ENCODE measurements at regions not wholly inside any gene's neighbourhood (a gene's known extent, or its start where the extent isn't known, plus 50 kb on each side); places are given as distances from the start of the nearest gene placed in this dataset.
A peak's percentile ranks its signal among the peaks of the same experiment; 100 is the strongest.

- no peaks in the 10 kb centered on the region for H3K9me3 ChIP-seq (ENCODE audit: insufficient read depth, low read length)
- H3K4me1 ChIP-seq (ENCODE audit: low read length): no peaks in the 10 kb centered on the region
- H3K27ac ChIP-seq (ENCODE audit: low read length): no peak overlapping the region
- no peaks in the 10 kb centered on the region for H3K36me3 ChIP-seq (replicated peaks; ENCODE audit: low read depth, low read length)
- H3K4me3 ChIP-seq (ENCODE audit: low read length): peak overlapping the region; percentile 41
- H4K20me1 ChIP-seq (ENCODE audit: insufficient read depth, low read length): no peaks in the 10 kb centered on the region
- TF ChIP-seq EZH2phosphoT487 (IDR thresholded peaks at IDR 0.05; ENCODE audit: low read depth) (no peak), CTCF (IDR thresholded peaks at IDR 0.05; ENCODE audit: low read depth, low read length) (peak; percentile 37; the same call in 1 of the 2 replicates)
- no peak overlapping the region for H3K9ac ChIP-seq (ENCODE audit: low read length)
- peaks cover 22% of the 10 kb centered on the region for H3K27me3 ChIP-seq (ENCODE audit: low read depth, low read length)
- H3K79me2 ChIP-seq (ENCODE audit: low read length): no peaks in the 10 kb centered on the region
- H3K4me2 ChIP-seq (ENCODE audit: low read length): peak overlapping the region; percentile 57
- H2AFZ ChIP-seq (ENCODE audit: low read depth, low read length): peak overlapping the region; percentile 9
Observed at GRCh38 chr15:80308002-80308401, 56.0 kb upstream of the CTXND1 start.

GRCh38 chr15:80309769-80310384 is 57.9 kb upstream of the CTXND1 start:
- Histone ChIP-seq H3K36me3 (replicated peaks; ENCODE audit: low read depth, low read length) (no peaks in the 10 kb centered on the region), H3K27me3 (ENCODE audit: low read depth, low read length) (peaks cover 23% of the 10 kb centered on the region), H3K9me3 (ENCODE audit: insufficient read depth, low read length) (no peaks in the 10 kb centered on the region), H3K9ac (ENCODE audit: low read length) (no peak overlapping the region), H3K4me2 (ENCODE audit: low read length) (peak overlapping the region; percentile 19; the same call in 1 of the 2 replicates), H3K79me2 (ENCODE audit: low read length) (no peaks in the 10 kb centered on the region), H3K4me1 (ENCODE audit: low read length) (no peaks in the 10 kb centered on the region), H3K27ac (ENCODE audit: low read length) (no peak overlapping the region), H3K4me3 (ENCODE audit: low read length) (no peak overlapping the region), H2AFZ (ENCODE audit: low read depth, low read length) (peak overlapping the region; percentile 34; the same call in 1 of the 2 replicates), H4K20me1 (ENCODE audit: insufficient read depth, low read length) (no peaks in the 10 kb centered on the region)
- peak; percentile 85 for TF ChIP-seq CTCF (IDR thresholded peaks at IDR 0.05; ENCODE audit: low read depth, low read length)
- TF ChIP-seq EZH2phosphoT487 (IDR thresholded peaks at IDR 0.05; ENCODE audit: low read depth): no peak

DNA sequence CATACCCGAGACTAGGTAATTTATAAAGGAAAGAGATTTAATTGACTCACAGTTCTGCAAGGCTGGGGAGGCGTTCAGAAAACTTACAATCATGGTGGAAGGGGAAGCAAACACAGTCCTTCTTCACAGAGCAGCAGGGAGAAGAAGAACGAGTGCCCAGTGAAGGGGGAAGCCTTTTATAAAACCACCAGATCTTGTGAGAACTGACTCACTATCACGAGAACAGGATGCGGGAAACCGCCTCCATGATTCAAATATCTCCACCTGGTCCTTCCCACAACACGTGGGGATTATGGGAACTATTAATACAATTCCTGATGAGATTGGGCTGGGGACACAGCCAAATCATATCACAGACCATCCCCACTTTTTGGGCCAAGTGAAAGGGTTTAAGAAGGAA is 58.8 kb upstream of the CTXND1 start:
- TF ChIP-seq CTCF (IDR thresholded peaks at IDR 0.05; ENCODE audit: low read depth, low read length): no peak
- no peak for TF ChIP-seq EZH2phosphoT487 (IDR thresholded peaks at IDR 0.05; ENCODE audit: low read depth)

GRCh38 chr15:80315289-80315987 is 63.4 kb upstream of the CTXND1 start:
- H3K9me3 ChIP-seq (ENCODE audit: insufficient read depth, low read length): no peaks in the 10 kb centered on the region
- no peaks in the 10 kb centered on the region for H3K79me2 ChIP-seq (ENCODE audit: low read length)
- H3K9ac ChIP-seq (ENCODE audit: low read length): no peak overlapping the region
- TF ChIP-seq CTCF (IDR thresholded peaks at IDR 0.05; ENCODE audit: low read depth, low read length): no peak
- no peak for TF ChIP-seq EZH2phosphoT487 (IDR thresholded peaks at IDR 0.05; ENCODE audit: low read depth)
- no peak overlapping the region for H3K4me2 ChIP-seq (ENCODE audit: low read length)
- no peak overlapping the region for H3K27ac ChIP-seq (ENCODE audit: low read length)
- peaks cover 13% of the 10 kb centered on the region for H3K4me1 ChIP-seq (ENCODE audit: low read length)
- H2AFZ ChIP-seq (ENCODE audit: low read depth, low read length): no peak overlapping the region
- peaks cover 10% of the 10 kb centered on the region for H3K27me3 ChIP-seq (ENCODE audit: low read depth, low read length)
- no peaks in the 10 kb centered on the region for H4K20me1 ChIP-seq (ENCODE audit: insufficient read depth, low read length)
- no peak overlapping the region for H3K4me3 ChIP-seq (ENCODE audit: low read length)
- no peaks in the 10 kb centered on the region for H3K36me3 ChIP-seq (replicated peaks; ENCODE audit: low read depth, low read length)

More for the DNA sequence above, 58.8 kb upstream of the CTXND1 start:
- H3K36me3 ChIP-seq (replicated peaks; ENCODE audit: low read depth, low read length): no peaks in the 10 kb centered on the region
- no peak overlapping the region for H3K4me2 ChIP-seq (ENCODE audit: low read length)
- H3K4me3 ChIP-seq (ENCODE audit: low read length): no peak overlapping the region
- H3K9me3 ChIP-seq (ENCODE audit: insufficient read depth, low read length): no peaks in the 10 kb centered on the region
- no peaks in the 10 kb centered on the region for H4K20me1 ChIP-seq (ENCODE audit: insufficient read depth, low read length)
- H3K4me1 ChIP-seq (ENCODE audit: low read length): no peaks in the 10 kb centered on the region
- peaks cover 23% of the 10 kb centered on the region for H3K27me3 ChIP-seq (ENCODE audit: low read depth, low read length)
- H3K27ac ChIP-seq (ENCODE audit: low read length): no peak overlapping the region
- H3K79me2 ChIP-seq (ENCODE audit: low read length): no peaks in the 10 kb centered on the region
- no peak overlapping the region for H2AFZ ChIP-seq (ENCODE audit: low read depth, low read length)
- H3K9ac ChIP-seq (ENCODE audit: low read length): no peak overlapping the region
